ENCODE measurements at regions not wholly inside any gene's neighbourhood (a gene's known extent, or its start where the extent isn't known, plus 50 kb on each side); places are given as distances from the start of the nearest gene placed in this dataset.
"Not testable (repeated sequence)": the region's sequence is repeated elsewhere in the genome, so short reads cannot be mapped to it uniquely, and the experiment has no call there.

DNA sequence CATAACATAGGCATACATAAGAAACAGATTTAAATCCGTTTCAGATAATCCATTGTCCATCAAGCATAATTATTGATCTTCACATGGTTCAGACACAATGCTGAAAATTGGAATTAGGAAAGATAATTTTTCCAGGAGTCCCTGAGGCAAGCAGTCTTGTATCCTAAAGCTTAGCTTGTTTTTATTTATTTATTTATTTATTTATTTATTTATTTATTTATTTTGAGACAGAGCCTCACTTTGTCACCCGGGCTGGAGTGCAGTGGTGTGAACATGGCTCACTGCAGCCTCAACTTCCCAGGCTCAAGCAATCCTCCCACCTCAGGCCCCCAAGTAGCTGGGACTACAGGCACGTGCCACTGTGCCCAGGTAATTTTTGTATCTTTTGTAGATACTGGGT lies 89.7 kb upstream of the USP25 start:
- not testable (repeated sequence) for DNase-seq

GRCh38 chr21:15644489-15644888 lies 85.3 kb upstream of the USP25 start:
- DNase-seq, result no peak

GRCh38 chr21:15645830-15646229 lies 84.0 kb upstream of the USP25 start:
- DNase-seq, result no peak

- no peak for DNase-seq
These were observed 79.0 kb upstream of the USP25 start for GRCh38 chr21:15650735-15651134.

DNA sequence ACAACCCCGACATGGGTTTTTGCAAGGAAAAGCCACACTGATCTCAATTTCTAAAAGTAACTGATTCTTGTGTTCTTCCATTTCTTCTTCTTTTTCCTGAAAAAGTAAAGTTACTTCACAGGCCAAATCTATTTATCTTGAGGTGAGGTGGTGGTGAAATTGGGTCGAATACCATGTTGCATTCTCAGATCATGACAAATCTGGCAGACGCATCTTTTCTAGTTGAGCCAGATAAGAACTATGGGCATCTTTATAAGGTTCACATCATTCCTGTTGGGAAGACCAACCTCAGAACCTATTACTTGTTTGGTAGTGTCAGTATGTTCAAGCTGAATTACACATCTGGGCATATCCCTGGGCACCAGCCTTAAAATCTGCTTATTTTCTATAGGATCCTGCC lies 78.6 kb upstream of the USP25 start:
- no peak for DNase-seq

DNA sequence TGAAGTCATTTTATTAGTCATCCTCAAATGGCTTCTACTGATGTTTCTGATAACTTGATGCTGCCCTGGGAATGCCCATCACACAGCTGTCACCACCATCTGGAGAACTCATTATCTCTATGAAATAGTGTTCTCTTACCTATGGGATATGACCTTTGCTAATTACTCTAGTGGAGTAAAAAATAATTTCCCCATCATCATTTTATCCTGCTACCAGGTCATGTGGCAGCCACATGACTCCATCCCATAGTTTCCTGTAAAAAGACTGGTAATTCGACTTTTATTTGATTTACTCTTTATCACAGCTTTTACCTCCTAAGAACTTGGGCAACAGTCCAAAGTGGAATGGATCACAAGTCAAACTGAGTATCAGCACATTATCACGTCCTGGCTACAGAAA lies 76.1 kb upstream of the USP25 start:
- DNase-seq, result no peak

DNA sequence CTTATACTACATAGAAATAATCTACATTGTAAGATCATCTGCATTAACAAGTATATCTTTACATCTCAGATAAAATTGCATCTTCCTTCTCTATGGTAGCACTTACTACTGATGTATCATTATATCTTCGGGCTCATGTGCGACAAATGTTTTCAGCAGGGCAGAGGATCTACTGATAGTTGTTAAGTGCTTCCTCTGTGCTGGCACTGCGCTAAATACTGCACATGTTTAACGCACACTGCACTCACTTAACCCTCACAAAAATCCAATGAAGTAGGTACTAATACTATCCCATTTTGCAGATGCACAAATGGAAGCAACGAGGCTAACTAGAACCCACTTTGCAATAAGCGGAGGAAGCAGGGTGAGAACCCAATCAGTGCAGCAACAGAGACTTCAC lies 75.6 kb upstream of the USP25 start:
- no peak for DNase-seq

DNA sequence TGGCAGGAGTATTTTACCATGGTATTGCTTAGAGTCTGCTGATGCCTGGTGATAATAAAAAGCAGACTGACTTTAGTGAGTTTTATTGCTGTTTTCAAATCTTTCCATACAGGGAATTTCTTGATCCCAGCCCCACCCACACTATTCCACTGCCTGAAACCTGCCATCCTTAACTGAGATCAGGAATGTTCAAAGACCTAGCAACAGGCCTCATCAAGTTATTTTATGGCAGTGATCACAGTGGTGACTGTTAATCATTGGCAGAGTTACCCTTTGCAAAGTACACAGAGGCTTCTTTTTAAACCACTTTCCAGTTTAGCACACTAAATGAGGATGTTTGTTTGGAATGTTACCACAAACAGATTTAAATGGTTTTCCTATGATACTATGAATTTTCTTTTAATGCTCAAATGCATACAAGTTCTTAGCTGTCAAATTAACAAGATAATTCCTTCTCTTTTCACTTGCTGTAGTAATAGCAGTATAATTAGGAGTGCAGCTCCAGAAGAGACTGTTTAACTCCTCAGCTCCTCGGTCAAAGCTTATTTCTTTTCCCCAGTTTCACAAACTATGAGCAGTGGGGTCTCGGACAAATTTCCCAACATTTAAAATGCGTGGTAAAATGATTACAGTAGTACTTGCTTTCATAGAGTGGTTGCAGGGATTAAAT lies 69.9 kb upstream of the USP25 start:
- no peak for DNase-seq

DNA sequence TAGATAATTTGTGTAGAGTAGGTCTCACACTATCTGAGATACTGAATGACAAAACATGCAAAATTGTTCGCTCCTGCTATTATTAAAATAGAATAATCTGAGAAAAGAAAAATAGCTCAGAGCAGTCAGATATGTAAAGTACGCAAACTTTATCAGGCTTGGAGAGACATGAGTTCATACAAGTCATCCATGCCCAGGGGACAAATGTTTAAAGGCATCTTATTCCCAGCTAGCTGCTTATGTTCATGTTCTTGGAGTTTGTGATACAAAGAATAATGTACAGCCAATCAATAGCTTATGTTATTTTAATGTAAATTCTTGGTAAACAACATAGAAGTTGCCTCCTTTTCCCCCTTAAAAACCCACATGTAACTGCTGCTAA lies 69.4 kb upstream of the USP25 start:
- DNase-seq, result no peak

DNA sequence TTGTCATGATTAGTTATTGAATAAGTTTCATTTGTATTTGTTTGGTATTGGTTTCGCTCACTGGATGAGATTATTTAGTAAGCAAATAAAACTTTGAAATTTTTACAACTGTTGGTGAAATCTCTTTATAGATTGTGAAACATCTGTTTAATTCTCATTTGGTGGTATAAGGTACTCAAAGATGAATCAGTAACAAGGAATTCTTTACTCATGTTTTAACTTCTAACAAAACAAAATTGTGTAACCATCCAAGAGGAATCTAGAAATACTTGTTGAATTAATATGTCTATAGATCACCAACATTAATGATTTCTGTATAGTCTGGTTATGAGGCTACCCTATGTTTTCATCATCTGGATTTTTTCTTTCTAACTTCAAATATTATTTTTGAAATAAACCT lies 62.8 kb upstream of the USP25 start:
- DNase-seq, result no peak

DNA sequence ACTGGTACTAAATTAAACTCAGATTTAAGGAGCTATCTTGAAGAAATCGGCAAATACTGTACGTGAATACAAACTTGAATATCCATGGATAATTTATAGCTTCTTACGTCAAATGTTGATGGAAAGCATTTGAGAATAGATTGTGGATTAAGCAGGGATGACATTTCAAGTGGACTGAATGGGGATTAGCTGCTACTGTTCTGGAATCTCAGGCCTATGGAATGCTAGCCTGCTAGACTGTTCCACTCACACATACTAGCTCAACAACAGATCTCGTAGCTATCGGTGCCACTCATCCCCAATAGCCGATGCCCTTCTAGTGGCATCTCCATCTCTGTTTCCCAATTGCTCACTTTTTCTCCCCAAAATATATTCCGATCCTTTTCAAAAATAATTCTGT lies 62.0 kb upstream of the USP25 start:
- DNase-seq, result no peak

GRCh38 chr21:15669247-15669646 lies 60.5 kb upstream of the USP25 start:
- no peak for DNase-seq

DNA sequence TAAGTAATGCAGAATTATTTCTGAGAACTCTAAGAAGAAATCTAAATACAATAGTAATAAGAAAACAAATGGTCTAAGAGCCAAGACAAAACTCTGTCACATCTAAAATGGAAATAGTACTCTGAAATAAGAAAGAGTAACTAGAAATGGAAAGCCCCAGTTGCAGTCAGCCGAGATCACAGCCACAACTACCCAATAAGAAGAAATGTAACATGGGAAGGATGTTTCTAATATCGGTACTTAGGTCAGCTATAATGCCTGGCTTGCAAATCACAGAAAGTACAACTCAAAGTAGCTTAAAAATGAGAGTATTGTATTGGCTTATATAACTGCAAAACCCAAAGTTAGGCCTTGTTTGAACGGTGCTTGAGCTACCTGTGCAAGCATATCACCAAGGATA lies 58.6 kb upstream of the USP25 start:
- DNase-seq, result no peak

GRCh38 chr21:15672578-15672977 lies 57.2 kb upstream of the USP25 start:
- not testable (repeated sequence) for DNase-seq

- DNase-seq, result no peak
These were observed 52.8 kb upstream of the USP25 start for GRCh38 chr21:15676935-15677334.

DNA sequence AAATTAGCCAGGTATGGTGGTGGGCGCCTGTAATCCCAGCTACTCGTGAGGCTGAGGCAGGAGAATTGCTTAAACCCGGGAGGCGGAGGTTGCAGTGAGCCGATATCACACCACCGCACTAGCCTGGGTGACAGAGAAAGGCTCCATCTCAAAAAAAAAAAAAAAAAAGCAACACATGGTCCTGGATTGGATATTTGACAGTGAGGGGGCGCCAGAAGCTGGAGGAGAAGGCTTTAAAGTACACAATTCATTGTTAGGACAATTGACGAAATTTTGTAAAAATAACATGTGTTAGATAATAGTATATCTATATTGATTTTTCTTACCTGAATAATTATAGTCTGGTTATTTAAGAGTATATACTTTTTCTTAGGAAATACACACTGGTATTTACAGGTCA lies 50.2 kb upstream of the USP25 start:
- no peak for DNase-seq
